MM.1S (cell line): ENCODE measurements at regions not wholly inside any gene's neighbourhood (a gene's known extent, or its start where the extent isn't known, plus 50 kb on each side); places are given as distances from the start of the nearest gene placed in this dataset.
"Not testable (repeated sequence)": the region's sequence is repeated elsewhere in the genome, so short reads cannot be mapped to it uniquely, and the experiment has no call there.

Experiments
- DNase-seq: peaks from one replicate; pipeline ENCODE4 v3.0.0-alpha.2; 2015
- H2AFZ ChIP-seq: fragments of 300-600 bp; sonication (generic); 2 replicates; pipeline ENCODE4 v1.6.0; 2016; ENCODE audit warnings: antibody characterized with exemption, low read length
- H3F3A ChIP-seq: fragments of 300-600 bp; sonication (generic); 2 replicates; pipeline ENCODE4 v1.6.1; 2016; ENCODE audit warnings: mild to moderate bottlenecking, antibody characterized with exemption, low read length, moderate library complexity, mixed read lengths; ENCODE audit not compliant: insufficient read depth
- H3K27ac ChIP-seq: fragments of 300-600 bp; sonication (generic); 2 replicates; pipeline ENCODE4 v1.5.1; 2016; ENCODE audit warnings: mild to moderate bottlenecking, low read length
- H3K27me3 ChIP-seq: fragments of 300-600 bp; sonication (generic); replicated peaks from 2 replicates; pipeline ENCODE4 v1.6.0; 2016; ENCODE audit warnings: low read length; ENCODE audit not compliant: insufficient read depth
- H3K36me3 ChIP-seq: fragments of 300-600 bp; sonication (generic); replicated peaks from 2 replicates; pipeline ENCODE4 v1.6.1; 2016; ENCODE audit warnings: mild to moderate bottlenecking, low read length, mixed read lengths; ENCODE audit not compliant: insufficient read depth
- H3K4me1 ChIP-seq: fragments of 300-600 bp; sonication (generic); 2 replicates; pipeline ENCODE4 v1.6.1; 2016; ENCODE audit warnings: low read length, mixed read lengths
- H3K4me2 ChIP-seq: fragments of 300-600 bp; sonication (generic); 2 replicates; pipeline ENCODE4 v1.6.0; 2016; ENCODE audit warnings: low read depth, low read length
- H3K4me3 ChIP-seq: fragments of 300-600 bp; sonication (generic); 2 replicates; pipeline ENCODE4 v1.5.1; 2016; ENCODE audit warnings: low read length, mixed read lengths
- H3K79me2 ChIP-seq: fragments of 300-600 bp; sonication (generic); 2 replicates; pipeline ENCODE4 v1.6.1; 2016; ENCODE audit warnings: mixed run types, low read length, mixed read lengths
- H3K9ac ChIP-seq: fragments of 300-600 bp; sonication (generic); 2 replicates; pipeline ENCODE4 v1.6.1; 2016; ENCODE audit warnings: low read length, mixed read lengths
- H3K9me2 ChIP-seq: fragments of 300-600 bp; sonication (generic); replicated peaks from 2 replicates; pipeline ENCODE4 v1.6.1; 2016; ENCODE audit warnings: mild to moderate bottlenecking, low read length, mixed read lengths; ENCODE audit not compliant: insufficient read depth
- H3K9me3 ChIP-seq: fragments of 300-600 bp; sonication (generic); replicated peaks from 2 replicates; pipeline ENCODE4 v1.6.1; 2016; ENCODE audit warnings: mild to moderate bottlenecking, low read length, mixed read lengths; ENCODE audit not compliant: insufficient read depth
- H4K20me1 ChIP-seq: fragments of 300-600 bp; sonication (generic); 2 replicates; pipeline ENCODE4 v1.6.1; 2016; ENCODE audit warnings: mild to moderate bottlenecking, low read length, moderate library complexity, mixed read lengths; ENCODE audit not compliant: insufficient read depth
- EZH2 ChIP-seq: fragments of 300-600 bp; sonication (generic); optimal IDR thresholded peaks from 2 replicates; pipeline ENCODE3; 2017; ENCODE audit warnings: low read depth, mild to moderate bottlenecking, antibody characterized with exemption, low read length, mixed read lengths
- EZH2phosphoT487 ChIP-seq: fragments of 300-600 bp; sonication (generic); IDR thresholded peaks from 2 replicates; pipeline ENCODE4 v1.6.1; 2018; ENCODE audit warnings: antibody characterized with exemption, low read length
- TF ChIP-seq, protein P1 (sequence below): fragments of 300-600 bp; sonication (generic); IDR thresholded peaks from 2 replicates; pipeline ENCODE4 v1.5.1; 2016; ENCODE audit warnings: antibody characterized with exemption, low read length, mixed read lengths

DNA sequence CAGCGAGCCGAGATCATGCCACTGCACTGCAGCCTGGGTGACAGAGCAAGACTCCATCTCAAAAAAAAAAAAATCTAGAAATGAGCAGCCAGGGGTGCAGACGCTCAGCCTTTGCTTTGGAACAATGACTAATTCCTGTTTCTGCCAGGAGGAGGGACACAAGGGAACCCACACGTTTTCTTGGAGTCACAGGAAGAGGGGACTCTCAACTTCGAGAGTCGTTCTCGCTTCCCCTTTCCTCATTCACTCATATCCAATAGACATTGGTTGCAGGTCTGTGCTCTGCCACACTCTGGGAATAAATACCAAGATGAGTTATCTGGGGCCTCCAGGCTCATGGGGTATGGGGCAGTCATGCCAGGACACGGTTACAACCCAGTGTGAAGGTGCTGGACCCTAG is 91.5 kb upstream of the RREB1 start:
- H4K20me1 ChIP-seq, result no peaks in the 10 kb centered on the region
- no peaks in the 10 kb centered on the region for H3K9me3 ChIP-seq
- no peak overlapping the region for H3K9ac ChIP-seq
- no peaks in the 10 kb centered on the region for H3K27me3 ChIP-seq
- H3K36me3 ChIP-seq, result no peaks in the 10 kb centered on the region
- DNase-seq, result no peak
- H3K4me2 ChIP-seq, result no peak overlapping the region
- no peaks in the 10 kb centered on the region for H3K9me2 ChIP-seq
- no peak overlapping the region for H2AFZ ChIP-seq
- H3K79me2 ChIP-seq, result no peaks in the 10 kb centered on the region
- no peak overlapping the region for H3K27ac ChIP-seq
- H3K4me1 ChIP-seq, result no peaks in the 10 kb centered on the region
- H3F3A ChIP-seq, result no peaks in the 10 kb centered on the region
- no peak for TF ChIP-seq EZH2
- TF ChIP-seq, protein P1, sequence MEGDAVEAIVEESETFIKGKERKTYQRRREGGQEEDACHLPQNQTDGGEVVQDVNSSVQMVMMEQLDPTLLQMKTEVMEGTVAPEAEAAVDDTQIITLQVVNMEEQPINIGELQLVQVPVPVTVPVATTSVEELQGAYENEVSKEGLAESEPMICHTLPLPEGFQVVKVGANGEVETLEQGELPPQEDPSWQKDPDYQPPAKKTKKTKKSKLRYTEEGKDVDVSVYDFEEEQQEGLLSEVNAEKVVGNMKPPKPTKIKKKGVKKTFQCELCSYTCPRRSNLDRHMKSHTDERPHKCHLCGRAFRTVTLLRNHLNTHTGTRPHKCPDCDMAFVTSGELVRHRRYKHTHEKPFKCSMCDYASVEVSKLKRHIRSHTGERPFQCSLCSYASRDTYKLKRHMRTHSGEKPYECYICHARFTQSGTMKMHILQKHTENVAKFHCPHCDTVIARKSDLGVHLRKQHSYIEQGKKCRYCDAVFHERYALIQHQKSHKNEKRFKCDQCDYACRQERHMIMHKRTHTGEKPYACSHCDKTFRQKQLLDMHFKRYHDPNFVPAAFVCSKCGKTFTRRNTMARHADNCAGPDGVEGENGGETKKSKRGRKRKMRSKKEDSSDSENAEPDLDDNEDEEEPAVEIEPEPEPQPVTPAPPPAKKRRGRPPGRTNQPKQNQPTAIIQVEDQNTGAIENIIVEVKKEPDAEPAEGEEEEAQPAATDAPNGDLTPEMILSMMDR, result no peak
- no peak for TF ChIP-seq EZH2phosphoT487
- no peak overlapping the region for H3K4me3 ChIP-seq

DNA sequence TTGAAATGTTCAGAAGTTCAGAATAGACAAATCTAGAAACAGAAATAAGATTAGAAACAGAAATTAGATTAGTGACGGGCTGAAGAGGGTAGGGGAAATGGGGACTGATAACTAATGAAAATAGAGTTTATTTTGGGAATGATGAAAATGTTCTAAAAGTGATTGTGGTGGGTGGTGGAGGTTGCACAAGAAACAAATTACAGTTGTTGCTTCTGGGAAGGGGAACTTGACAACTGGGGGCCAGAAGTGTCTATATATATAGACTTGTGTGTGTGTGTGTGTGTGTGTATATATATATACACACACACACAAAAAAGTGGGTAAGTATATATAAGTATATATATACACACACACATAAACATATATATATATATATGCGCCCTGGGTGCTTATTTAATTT is 86.5 kb upstream of the RREB1 start:
- DNase-seq, result no peak
- Histone ChIP-seq H3K79me2 (no peaks in the 10 kb centered on the region), H3K4me1 (no peaks in the 10 kb centered on the region), H3K9me2 (no peaks in the 10 kb centered on the region), H3K36me3 (no peaks in the 10 kb centered on the region), H4K20me1 (no peaks in the 10 kb centered on the region), H3K9ac (no peak overlapping the region), H3K4me3 (no peak overlapping the region), H3K4me2 (no peak overlapping the region), H3K9me3 (no peaks in the 10 kb centered on the region), H3F3A (no peaks in the 10 kb centered on the region), H3K27me3 (no peaks in the 10 kb centered on the region), H2AFZ (no peak overlapping the region), H3K27ac (no peak overlapping the region)
- TF ChIP-seq EZH2, result no peak
- TF ChIP-seq, protein P1, result no peak
- no peak for TF ChIP-seq EZH2phosphoT487

DNA sequence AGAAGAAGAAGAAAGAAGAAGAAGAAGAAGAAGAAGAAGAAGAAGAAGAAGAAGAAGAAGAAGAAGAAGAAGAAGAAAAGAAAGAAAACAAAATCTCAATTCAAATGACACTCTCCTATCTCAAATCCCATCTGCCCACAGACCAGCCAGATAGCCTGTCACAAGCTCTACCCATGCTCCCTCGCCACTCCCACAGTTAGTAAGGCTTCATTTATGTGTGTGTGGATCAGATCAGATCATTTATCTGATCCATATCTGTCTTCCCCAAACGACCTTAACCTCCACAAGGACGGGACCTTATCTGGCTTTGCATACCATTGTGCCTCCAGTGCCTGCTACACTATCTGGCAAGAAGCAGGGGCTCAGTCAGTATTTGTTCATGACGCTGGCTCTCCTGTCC is 81.9 kb upstream of the RREB1 start:
- Histone ChIP-seq H3K9ac (no peak overlapping the region), H3K9me2 (no peaks in the 10 kb centered on the region), H3K4me1 (no peaks in the 10 kb centered on the region), H3K27ac (no peak overlapping the region), H3K36me3 (no peaks in the 10 kb centered on the region), H3K4me3 (no peak overlapping the region), H2AFZ (no peak overlapping the region), H3K27me3 (no peaks in the 10 kb centered on the region), H3K9me3 (no peaks in the 10 kb centered on the region), H4K20me1 (no peaks in the 10 kb centered on the region), H3K4me2 (no peak overlapping the region), H3K79me2 (no peaks in the 10 kb centered on the region), H3F3A (no peaks in the 10 kb centered on the region)
- TF ChIP-seq EZH2 (no peak), EZH2phosphoT487 (no peak)
- TF ChIP-seq, protein P1, result no peak
- no peak for DNase-seq

DNA sequence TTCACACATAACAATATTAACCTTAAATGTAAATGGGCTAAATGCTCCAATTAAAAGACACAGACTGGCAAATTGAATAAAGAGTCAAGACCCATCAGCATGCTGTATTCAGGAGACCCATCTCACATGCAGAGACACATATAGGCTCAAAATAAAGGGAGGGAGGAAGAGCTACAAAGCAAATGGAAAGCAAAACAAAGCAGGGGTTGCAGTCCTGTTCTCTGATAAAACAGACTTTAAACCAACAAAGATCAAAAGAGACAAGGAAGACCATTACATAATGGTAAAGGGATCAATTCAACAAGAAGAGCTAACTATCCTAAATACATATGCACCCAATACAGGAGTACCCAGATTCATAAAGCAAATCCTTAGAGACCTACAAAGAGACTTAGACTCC is 78.8 kb upstream of the RREB1 start:
- not testable (repeated sequence) for H3K27ac ChIP-seq

DNA sequence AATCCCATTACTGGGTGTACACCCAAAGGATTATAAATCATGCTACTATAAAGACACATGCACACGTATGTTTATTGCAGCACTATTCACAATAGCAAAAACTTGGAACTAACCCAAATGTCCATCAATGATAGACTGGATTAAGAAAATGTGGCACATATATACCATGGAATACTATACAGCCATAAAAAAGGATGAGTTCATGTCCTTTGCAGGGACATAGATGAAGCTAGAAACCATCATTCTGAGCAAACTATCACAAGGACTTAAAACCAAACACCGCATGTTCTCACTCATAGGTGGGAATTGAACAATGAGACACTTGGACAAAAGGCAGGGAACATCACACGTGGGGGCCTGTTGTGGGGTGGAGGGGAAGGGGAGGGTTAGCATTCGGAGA is 76.8 kb upstream of the RREB1 start:
- not testable (repeated sequence) for H3K4me1 ChIP-seq, H3K4me3 ChIP-seq, H3K9ac ChIP-seq, H3K79me2 ChIP-seq, H3K4me2 ChIP-seq, H3K9me3 ChIP-seq, H3F3A ChIP-seq, H2AFZ ChIP-seq, DNase-seq, H3K27ac ChIP-seq, H3K9me2 ChIP-seq, H3K27me3 ChIP-seq, H4K20me1 ChIP-seq, H3K36me3 ChIP-seq

More for the DNA sequence above, 78.8 kb upstream of the RREB1 start:
- H2AFZ ChIP-seq, H3K9me2 ChIP-seq, H3K4me3 ChIP-seq, H3K9ac ChIP-seq, H3K4me1 ChIP-seq, H3K4me2 ChIP-seq, H3K9me3 ChIP-seq, H3K79me2 ChIP-seq, H3K27me3 ChIP-seq, DNase-seq, H3F3A ChIP-seq, H4K20me1 ChIP-seq, H3K36me3 ChIP-seq: not testable (repeated sequence)
